ENCODE measurements at regions not wholly inside any gene's neighbourhood (a gene's known extent, or its start where the extent isn't known, plus 50 kb on each side); places are given as distances from the start of the nearest gene placed in this dataset.
"Not testable (repeated sequence)": the region's sequence is repeated elsewhere in the genome, so short reads cannot be mapped to it uniquely, and the experiment has no call there.

GRCh38 chr5:124871303-124871702, 124.9 kb upstream of the ZNF608 start:
- no peak for DNase-seq (ENCODE audit: low read depth in 1 of 2, low spot score in 1 of 2)

- no peak for DNase-seq (ENCODE audit: low read depth in 1 of 2, low spot score in 1 of 2)
Observed at GRCh38 chr5:124872086-124872485, 125.6 kb upstream of the ZNF608 start.

- DNase-seq (ENCODE audit: low read depth in 1 of 2, low spot score in 1 of 2): no peak
Observed at GRCh38 chr5:124872615-124873014, 126.2 kb upstream of the ZNF608 start.

GRCh38 chr5:124873188-124873587, 126.7 kb upstream of the ZNF608 start:
- DNase-seq (ENCODE audit: low read depth in 1 of 2, low spot score in 1 of 2): no peak

- no peak for DNase-seq (ENCODE audit: low read depth in 1 of 2, low spot score in 1 of 2)
Observed at GRCh38 chr5:124873713-124874112, 127.3 kb upstream of the ZNF608 start.

GRCh38 chr5:124876566-124876965, 130.1 kb upstream of the ZNF608 start:
- no peak for DNase-seq (ENCODE audit: low read depth in 1 of 2, low spot score in 1 of 2)

GRCh38 chr5:124876983-124877382, 130.5 kb upstream of the ZNF608 start:
- no peak for DNase-seq (ENCODE audit: low read depth in 1 of 2, low spot score in 1 of 2)

- no peak for DNase-seq (ENCODE audit: low read depth in 1 of 2, low spot score in 1 of 2)
Observed at GRCh38 chr5:124877501-124878146, 131.2 kb upstream of the ZNF608 start.

GRCh38 chr5:124878583-124879342, 132.3 kb upstream of the ZNF608 start:
- DNase-seq (ENCODE audit: low read depth in 1 of 2, low spot score in 1 of 2): no peak

GRCh38 chr5:124880903-124881697, 134.7 kb upstream of the ZNF608 start:
- DNase-seq (ENCODE audit: low read depth in 1 of 2, low spot score in 1 of 2): no peak

GRCh38 chr5:124883681-124884080, 137.2 kb upstream of the ZNF608 start:
- no peak for DNase-seq (ENCODE audit: low read depth in 1 of 2, low spot score in 1 of 2)

- no peak for DNase-seq (ENCODE audit: low read depth in 1 of 2, low spot score in 1 of 2)
Observed at GRCh38 chr5:124884114-124884513, 137.7 kb upstream of the ZNF608 start.

- no peak for DNase-seq (ENCODE audit: low read depth in 1 of 2, low spot score in 1 of 2)
Observed at GRCh38 chr5:124885490-124885889, 139.1 kb upstream of the ZNF608 start.

- no peak for DNase-seq (ENCODE audit: low read depth in 1 of 2, low spot score in 1 of 2)
Observed at GRCh38 chr5:124887223-124887622, 140.8 kb upstream of the ZNF608 start.

- no peak for DNase-seq (ENCODE audit: low read depth in 1 of 2, low spot score in 1 of 2)
Observed at GRCh38 chr5:124888050-124888506, 141.6 kb upstream of the ZNF608 start.

- DNase-seq (ENCODE audit: low read depth in 1 of 2, low spot score in 1 of 2): no peak
Observed at GRCh38 chr5:124888622-124889485, 142.4 kb upstream of the ZNF608 start.

- no peak for DNase-seq (ENCODE audit: low read depth in 1 of 2, low spot score in 1 of 2)
Observed at GRCh38 chr5:124889486-124889825, 143.0 kb upstream of the ZNF608 start.

- no peak for DNase-seq (ENCODE audit: low read depth in 1 of 2, low spot score in 1 of 2)
Observed at GRCh38 chr5:124889850-124890249, 143.4 kb upstream of the ZNF608 start.

GRCh38 chr5:124890442-124890841, 144.0 kb upstream of the ZNF608 start:
- not testable (repeated sequence) for DNase-seq (ENCODE audit: low read depth in 1 of 2, low spot score in 1 of 2)

- DNase-seq (ENCODE audit: low read depth in 1 of 2, low spot score in 1 of 2): no peak
Observed at GRCh38 chr5:124891179-124891578, 144.7 kb upstream of the ZNF608 start.
